Endothelial cell (in vitro differentiated cells): ENCODE measurements at regions not wholly inside any gene's neighbourhood (a gene's known extent, or its start where the extent isn't known, plus 50 kb on each side); places are given as distances from the start of the nearest gene placed in this dataset.

Experiments
- DNase-seq: peaks from one replicate; pipeline ENCODE4 v3.0.0; 2021; ENCODE audit warnings: low spot score
- H3K27ac Mint-ChIP-seq: one replicate; pipeline ENCODE4 v1.8.0; 2021; ENCODE audit warnings: mixed read lengths, inconsistent platforms; ENCODE audit not compliant: unreplicated experiment
- H3K27me3 Mint-ChIP-seq: one replicate; pipeline ENCODE4 v1.8.0; 2021; ENCODE audit warnings: mild to moderate bottlenecking, moderate library complexity, mixed read lengths, inconsistent platforms; ENCODE audit not compliant: unreplicated experiment
- H3K36me3 Mint-ChIP-seq: one replicate; pipeline ENCODE4 v1.8.0; 2021; ENCODE audit warnings: mild to moderate bottlenecking, low read depth, mixed read lengths, inconsistent platforms; ENCODE audit not compliant: unreplicated experiment
- H3K4me1 Mint-ChIP-seq: one replicate; pipeline ENCODE4 v1.8.0; 2021; ENCODE audit warnings: mild to moderate bottlenecking, mixed read lengths, inconsistent platforms; ENCODE audit not compliant: unreplicated experiment
- H3K4me3 Mint-ChIP-seq: one replicate; pipeline ENCODE4 v1.8.0; 2021; ENCODE audit warnings: mild to moderate bottlenecking, mixed read lengths, inconsistent platforms; ENCODE audit not compliant: unreplicated experiment
- H3K9me3 Mint-ChIP-seq: one replicate; pipeline ENCODE4 v1.8.0; 2021; ENCODE audit warnings: mixed read lengths, inconsistent platforms; ENCODE audit not compliant: unreplicated experiment
- TF ChIP-seq, protein P1 (sequence below): fragments of 200-600 bp; sonication (generic); IDR thresholded peaks from one replicate; pipeline ENCODE4 v1.5.0; 2021; ENCODE audit warnings: antibody characterized with exemption; ENCODE audit not compliant: unreplicated experiment

DNA sequence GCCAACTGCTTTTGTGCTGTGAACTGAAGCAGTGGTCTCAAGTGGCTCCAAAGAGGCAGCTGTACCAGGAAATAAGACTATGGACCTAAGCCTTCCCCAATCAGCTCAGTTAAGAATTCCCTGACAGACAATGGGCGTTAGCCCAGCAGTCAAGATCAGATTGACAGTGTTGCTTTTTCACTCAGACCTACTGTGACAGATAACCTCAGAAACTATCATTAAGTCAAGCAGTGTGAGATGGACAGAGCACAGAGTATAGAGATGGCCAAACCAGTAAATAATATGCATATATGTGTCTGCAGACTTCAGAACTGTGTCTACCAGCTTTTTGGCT, 215.3 kb downstream of the ZFP36L2 start:
- Mint-ChIP-seq H3K27ac (no peak overlapping the region), H3K27me3 (peaks cover 3% of the 10 kb centered on the region), H3K9me3 (no peaks in the 10 kb centered on the region), H3K4me3 (no peak overlapping the region), H3K4me1 (peaks cover 28% of the 10 kb centered on the region), H3K36me3 (peaks cover 6% of the 10 kb centered on the region)
- TF ChIP-seq, protein P1, sequence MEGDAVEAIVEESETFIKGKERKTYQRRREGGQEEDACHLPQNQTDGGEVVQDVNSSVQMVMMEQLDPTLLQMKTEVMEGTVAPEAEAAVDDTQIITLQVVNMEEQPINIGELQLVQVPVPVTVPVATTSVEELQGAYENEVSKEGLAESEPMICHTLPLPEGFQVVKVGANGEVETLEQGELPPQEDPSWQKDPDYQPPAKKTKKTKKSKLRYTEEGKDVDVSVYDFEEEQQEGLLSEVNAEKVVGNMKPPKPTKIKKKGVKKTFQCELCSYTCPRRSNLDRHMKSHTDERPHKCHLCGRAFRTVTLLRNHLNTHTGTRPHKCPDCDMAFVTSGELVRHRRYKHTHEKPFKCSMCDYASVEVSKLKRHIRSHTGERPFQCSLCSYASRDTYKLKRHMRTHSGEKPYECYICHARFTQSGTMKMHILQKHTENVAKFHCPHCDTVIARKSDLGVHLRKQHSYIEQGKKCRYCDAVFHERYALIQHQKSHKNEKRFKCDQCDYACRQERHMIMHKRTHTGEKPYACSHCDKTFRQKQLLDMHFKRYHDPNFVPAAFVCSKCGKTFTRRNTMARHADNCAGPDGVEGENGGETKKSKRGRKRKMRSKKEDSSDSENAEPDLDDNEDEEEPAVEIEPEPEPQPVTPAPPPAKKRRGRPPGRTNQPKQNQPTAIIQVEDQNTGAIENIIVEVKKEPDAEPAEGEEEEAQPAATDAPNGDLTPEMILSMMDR = no peak
- no peak for DNase-seq

DNA sequence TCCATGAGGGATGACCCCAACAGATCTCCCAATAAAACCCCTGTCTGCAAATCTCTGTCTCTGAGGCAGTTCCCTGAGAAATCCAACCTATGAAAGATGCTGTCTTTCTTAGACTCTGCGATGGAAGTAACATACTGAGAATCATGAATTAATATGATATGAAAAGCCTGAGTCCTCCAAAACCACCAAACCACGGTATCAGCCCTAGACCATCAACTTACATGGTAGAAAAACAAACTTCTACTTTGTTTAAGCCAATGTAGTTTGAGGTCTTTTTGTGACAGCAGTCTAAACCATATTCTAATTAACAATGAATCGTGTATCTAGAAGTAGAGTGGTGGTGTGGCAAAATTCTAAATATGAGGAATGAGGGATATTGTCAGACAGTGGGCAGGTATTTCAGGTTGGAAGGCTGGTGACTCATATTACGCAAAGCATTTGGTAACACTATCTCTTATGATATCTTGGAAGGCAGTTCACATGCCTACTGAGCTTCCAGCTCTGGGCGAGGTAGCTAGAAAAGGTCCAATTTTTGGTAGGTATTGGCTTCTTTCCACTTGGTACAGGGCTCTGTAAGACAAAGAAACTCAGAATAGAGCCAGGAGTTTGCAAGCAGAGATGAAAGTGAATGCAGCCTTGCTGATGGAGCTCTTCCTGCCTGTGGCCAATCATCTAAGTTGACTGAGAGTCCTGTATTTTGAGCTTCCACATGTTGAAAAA, 215.8 kb downstream of the ZFP36L2 start:
- peaks cover 26% of the 10 kb centered on the region for H3K4me1 Mint-ChIP-seq
- peaks cover 3% of the 10 kb centered on the region for H3K27me3 Mint-ChIP-seq
- DNase-seq = no peak
- H3K27ac Mint-ChIP-seq = no peak overlapping the region
- peaks cover 6% of the 10 kb centered on the region for H3K36me3 Mint-ChIP-seq
- peak overlapping the region; percentile 22 for H3K4me3 Mint-ChIP-seq
- H3K9me3 Mint-ChIP-seq = no peaks in the 10 kb centered on the region
- TF ChIP-seq, protein P1 = no peak

DNA sequence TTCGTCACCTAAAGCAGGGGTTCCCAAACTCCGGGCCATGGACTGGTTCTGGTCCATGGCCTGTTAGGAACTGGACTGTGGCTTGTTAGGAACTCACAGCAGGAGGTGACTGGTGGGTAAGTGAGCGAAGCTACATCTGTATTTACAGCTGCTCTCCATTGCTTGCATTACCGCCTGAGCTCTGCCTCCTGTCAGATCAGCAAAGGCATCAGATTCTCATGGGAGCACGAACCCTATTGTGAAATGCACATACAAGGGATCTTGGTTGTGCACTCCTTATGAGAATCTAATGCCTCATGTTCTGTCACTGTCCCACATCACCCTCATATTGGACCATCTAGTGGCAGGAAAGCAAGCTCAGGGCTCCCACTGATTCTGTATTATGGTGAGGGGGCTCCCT, 217.0 kb downstream of the ZFP36L2 start:
- Mint-ChIP-seq H3K4me3 (no peak overlapping the region), H3K9me3 (no peaks in the 10 kb centered on the region), H3K4me1 (peaks cover 15% of the 10 kb centered on the region), H3K36me3 (peaks cover 6% of the 10 kb centered on the region), H3K27me3 (peaks cover 3% of the 10 kb centered on the region), H3K27ac (no peak overlapping the region)
- DNase-seq = no peak
- TF ChIP-seq, protein P1 = no peak

DNA sequence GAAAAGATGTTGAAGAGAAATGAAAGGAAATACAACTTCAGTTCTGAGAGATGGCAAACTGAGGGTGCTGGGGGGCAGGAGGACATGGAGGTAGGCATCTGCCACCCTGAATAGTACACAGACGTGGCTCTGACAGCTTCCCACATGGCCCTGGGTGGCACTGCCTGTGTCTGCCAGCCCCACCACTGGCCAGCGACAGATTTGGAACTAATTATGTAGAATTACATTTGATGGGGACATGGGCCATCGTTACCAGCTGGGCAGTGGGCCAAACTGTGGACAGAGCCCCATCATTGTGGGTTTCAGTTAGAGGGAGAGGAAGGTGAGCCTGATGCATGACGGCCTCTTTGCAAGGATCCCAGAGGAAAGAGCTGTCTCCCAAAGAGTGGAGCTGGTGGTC, 216.0 kb upstream of the HAAO start:
- Mint-ChIP-seq H3K4me1 (peaks cover 8% of the 10 kb centered on the region), H3K27ac (no peak overlapping the region), H3K36me3 (peaks cover 6% of the 10 kb centered on the region), H3K4me3 (no peak overlapping the region), H3K9me3 (no peaks in the 10 kb centered on the region), H3K27me3 (peaks cover 3% of the 10 kb centered on the region)
- no peak for DNase-seq
- TF ChIP-seq, protein P1 = no peak

DNA sequence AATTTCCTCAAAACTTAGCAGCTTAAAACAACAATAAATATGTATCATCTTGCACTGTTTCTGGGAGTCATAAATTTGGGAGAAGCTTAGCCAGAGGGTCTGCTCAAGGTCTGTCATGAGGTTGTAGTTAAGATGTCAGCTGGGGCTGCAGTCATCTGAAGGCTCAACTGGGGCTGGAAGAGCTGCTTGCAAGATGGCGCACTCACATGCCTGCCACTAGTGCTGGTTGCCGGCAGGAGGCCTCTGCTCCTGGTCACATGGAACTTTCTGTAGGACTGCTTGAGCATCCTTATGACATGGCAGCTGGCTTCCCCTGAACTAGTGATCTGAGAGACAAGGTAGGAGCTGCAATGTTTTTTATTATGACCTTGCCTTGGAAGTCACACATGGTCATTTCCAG, 215.5 kb upstream of the HAAO start:
- H3K9me3 Mint-ChIP-seq = no peaks in the 10 kb centered on the region
- no peak overlapping the region for H3K27ac Mint-ChIP-seq
- peaks cover 6% of the 10 kb centered on the region for H3K36me3 Mint-ChIP-seq
- peaks cover 3% of the 10 kb centered on the region for H3K27me3 Mint-ChIP-seq
- TF ChIP-seq, protein P1 = no peak
- no peak overlapping the region for H3K4me3 Mint-ChIP-seq
- H3K4me1 Mint-ChIP-seq = peaks cover 8% of the 10 kb centered on the region
- no peak for DNase-seq
